ENCODE measurements at regions not wholly inside any gene's neighbourhood (a gene's known extent, or its start where the extent isn't known, plus 50 kb on each side); places are given as distances from the start of the nearest gene placed in this dataset.

GRCh38 chr3:193997228-193998122, 138.5 kb upstream of the HES1 start (continued):
- no peak for TF ChIP-seq BRCA1 (IDR thresholded peaks at IDR 0.05; ENCODE audit: low read depth, low read length)

Measured in H1 (cell line).